ENCODE measurements at regions not wholly inside any gene's neighbourhood (a gene's known extent, or its start where the extent isn't known, plus 50 kb on each side); places are given as distances from the start of the nearest gene placed in this dataset.

DNA sequence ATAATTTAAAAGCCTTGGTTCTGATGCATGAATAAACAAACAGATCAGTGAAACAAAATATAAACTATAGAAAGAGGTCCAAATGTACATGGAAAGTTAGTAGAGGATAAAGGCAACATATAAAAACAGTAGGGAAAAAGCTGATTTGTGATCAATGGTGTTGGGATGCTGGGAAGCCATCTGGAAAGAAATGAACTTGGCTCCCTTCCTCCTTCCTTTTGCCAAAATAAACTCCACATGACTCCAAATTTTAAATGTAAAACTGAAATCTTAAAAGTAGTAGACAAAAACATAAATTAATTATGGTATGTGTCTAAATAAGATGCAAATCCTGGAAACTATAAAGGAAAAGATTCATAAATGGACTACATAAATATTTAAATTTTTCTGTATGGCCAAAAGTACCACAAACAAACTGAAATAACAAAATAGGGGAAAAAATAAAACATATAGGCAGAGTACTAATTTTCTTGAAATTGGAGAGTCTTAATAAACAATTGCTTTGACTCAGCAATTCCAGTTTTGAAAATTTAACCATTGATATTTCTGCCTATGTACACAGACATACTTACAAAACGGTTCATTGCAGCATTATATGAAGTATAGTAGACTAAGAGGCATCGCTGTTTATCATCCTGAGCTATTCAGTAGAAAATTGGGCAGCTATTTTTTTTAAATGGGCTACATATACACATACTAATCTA lies 77.0 kb upstream of the TRIM24 start:
- TF ChIP-seq, protein P1, sequence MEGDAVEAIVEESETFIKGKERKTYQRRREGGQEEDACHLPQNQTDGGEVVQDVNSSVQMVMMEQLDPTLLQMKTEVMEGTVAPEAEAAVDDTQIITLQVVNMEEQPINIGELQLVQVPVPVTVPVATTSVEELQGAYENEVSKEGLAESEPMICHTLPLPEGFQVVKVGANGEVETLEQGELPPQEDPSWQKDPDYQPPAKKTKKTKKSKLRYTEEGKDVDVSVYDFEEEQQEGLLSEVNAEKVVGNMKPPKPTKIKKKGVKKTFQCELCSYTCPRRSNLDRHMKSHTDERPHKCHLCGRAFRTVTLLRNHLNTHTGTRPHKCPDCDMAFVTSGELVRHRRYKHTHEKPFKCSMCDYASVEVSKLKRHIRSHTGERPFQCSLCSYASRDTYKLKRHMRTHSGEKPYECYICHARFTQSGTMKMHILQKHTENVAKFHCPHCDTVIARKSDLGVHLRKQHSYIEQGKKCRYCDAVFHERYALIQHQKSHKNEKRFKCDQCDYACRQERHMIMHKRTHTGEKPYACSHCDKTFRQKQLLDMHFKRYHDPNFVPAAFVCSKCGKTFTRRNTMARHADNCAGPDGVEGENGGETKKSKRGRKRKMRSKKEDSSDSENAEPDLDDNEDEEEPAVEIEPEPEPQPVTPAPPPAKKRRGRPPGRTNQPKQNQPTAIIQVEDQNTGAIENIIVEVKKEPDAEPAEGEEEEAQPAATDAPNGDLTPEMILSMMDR (IDR thresholded peaks at IDR 0.05) = no peak
- TF ChIP-seq POLR2A (IDR thresholded peaks at IDR 0.05) = no peak
